NCI-H510A (cell line): ENCODE measurements at regions not wholly inside any gene's neighbourhood (a gene's known extent, or its start where the extent isn't known, plus 50 kb on each side); places are given as distances from the start of the nearest gene placed in this dataset.
"Not testable (repeated sequence)": the region's sequence is repeated elsewhere in the genome, so short reads cannot be mapped to it uniquely, and the experiment has no call there.

Experiments
- DNase-seq: peaks from one replicate; lab custom pipeline; 2025; lab: John Stamatoyannopoulos, UW

DNA sequence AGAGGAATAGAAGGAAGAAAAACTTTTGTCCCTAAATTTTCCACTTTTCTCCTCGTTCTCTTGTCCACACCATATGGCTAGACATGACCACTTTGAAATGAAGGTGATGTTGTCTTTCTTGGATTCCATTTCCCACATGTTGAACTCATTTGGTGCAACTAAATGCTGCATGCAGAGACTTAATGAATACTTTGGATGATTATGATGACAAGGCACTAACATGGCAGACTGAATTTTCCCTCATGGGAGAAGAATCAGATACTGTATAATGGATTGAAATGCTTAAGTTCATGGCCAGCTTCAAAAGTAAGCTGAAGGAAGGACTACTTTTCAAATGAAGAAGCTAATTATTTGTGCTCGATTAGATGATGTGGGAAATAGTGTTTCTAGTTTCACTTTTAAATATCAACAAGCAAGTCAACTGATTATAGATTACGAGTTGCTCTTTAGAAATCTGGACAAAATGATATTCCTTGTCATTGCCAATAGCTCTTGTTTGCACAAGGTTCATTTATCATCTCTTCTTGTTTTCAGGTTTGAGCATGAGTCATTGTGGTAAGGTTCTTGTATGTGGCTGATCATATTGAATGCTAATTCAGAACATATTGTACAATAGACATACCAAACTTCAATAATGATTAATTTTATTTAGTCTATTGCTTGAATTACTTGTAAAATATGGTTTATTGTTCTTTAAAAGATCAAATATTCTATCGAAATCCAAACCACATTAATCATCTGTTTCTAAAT lies 501.3 kb upstream of the FTMT start:
- DNase-seq = no peak

DNA sequence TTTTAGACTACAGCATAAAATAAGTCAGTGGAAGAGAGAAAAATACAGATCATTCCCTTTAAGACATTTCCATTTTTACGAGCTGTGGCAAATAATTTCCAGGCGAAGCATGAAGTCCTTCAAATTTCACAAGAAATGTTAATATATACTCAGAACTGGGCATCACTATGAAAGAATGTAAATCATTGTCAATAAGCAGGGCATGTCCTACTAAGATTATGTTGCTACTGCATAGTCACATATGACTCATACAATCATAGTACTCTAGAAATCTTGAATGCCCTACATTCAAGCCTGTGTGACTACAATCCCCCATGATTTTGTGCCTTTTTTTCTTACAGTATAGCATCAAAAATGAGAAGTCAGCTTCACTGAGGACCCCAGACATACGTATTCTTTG lies 485.2 kb upstream of the FTMT start:
- no peak for DNase-seq

DNA sequence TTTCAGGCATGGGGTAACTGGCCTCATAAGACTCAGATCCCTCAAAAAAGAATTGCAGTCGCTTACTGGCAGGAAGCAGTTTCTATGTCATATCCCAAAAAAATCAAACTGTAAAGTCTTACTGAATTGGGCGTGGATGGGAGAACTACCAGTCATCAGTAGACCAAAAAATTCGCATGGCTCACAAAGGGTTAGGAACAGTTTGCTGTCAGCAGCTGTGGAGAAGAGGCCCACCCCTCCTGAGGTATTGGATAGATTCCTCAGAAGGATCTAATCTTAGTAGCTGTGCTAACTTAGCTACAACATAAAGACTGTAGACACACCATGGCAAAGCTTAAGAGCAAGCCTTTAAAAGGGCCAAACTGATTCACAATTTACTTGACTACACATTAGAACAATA lies 478.3 kb upstream of the FTMT start:
- DNase-seq = no peak

DNA sequence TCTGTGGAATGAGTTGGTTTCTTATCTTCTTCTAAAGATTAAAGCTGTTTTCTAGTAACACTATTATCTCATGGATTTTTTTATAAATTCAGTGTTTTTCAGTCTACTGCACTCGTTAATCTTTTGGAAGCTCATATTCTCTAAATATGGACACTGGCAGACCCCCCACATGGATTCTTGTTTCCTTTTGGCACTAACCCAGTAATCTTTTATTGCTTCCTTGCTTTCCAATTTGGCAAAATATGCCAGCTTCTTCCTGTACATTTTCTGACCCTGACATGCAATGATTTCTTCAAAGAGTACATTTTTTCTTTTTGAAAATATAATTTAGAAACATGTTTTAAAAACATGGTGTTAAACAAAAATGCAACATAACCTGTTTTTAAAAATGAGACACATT lies 474.2 kb upstream of the FTMT start:
- DNase-seq = no peak

DNA sequence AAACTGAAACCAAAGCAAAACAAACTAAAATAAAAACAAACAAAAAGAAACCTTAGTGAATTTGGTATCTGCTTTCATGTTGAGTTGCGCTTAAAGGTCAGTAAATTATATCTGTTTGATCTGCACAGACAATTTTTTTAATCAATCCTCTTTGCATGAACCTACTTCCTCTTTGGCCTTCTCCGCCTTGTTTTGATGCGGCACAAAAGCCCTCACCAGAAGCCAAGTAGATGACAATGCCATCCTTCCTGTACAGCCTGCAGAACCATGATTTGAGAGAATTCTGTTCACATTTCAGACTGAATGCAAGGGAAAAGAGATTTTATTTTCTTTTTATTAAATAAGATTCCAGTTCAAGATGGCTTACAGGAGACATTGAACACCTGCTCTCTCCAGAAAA lies 473.6 kb upstream of the FTMT start:
- no peak for DNase-seq

DNA sequence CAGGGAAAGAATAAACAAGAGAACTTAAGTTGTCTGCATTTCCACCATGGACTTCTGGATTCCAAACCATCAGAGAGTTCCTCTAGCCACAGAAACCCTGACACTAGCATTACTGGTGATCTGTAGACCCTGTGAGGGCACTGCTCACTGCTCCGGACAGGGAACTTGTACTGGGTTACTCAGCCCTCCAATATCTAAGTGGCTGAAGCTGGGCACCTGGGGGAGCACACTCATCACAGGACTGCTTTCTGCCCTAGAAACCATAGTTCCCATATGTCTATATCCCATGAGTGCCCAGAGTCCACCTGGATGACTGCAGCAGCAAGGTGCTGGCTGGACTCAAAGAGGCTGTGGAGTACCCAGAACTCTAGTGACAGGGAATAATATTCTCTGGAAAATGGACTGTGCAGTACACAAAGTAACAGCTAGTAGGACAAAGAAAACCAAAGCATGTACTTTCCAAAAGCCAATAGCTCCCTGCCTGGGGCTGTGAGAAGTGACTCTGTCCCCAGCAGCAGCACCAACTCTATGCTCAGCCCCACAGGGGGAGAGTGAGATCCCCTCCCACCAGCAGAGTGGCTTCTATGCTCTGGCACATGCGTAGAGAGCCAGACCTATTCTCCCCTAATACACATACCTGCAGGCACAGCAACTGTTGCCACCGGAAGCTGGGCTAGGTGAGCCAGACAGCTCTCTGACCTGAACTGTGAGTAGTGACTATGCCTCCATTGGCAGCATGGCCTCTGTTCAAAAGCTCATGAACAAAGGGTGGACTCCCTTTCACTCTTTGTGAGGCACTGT lies 472.9 kb upstream of the FTMT start:
- no peak for DNase-seq

DNA sequence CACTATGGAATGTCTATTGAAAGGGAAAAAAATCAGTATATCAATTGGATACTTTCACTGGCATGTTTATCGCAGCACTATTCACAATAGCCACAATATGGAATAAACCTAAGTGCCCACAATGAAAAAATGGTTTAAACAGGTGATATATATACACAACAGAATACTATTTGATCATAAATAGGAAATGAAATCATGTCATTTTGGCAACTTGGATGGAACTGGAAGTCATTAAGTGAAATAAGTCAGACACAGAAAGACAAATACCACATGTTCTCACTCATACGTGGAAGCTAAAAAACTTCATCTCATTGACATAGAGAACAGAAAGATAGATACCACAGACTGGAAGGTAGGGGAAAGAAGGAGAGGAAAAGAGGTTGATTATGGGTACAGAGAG lies 471.6 kb upstream of the FTMT start:
- no peak for DNase-seq

DNA sequence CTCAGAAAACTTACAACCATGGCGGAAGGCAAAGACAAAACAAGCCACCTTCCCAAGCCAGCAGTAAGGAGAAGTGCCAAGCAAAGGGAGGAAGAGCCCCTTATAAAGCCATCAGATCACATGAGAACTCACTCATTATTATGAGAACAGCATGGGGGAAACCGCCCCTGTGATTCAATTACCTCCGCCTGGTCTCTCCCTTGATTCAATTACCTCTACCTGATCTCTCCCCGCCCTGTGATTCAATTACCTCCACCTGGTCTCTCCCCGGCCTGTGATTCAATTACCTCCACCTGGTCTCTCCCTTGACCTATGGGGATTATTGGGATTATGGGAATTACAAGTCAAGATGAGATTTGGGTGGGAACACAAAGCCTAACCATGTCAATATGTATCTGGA lies 467.3 kb upstream of the FTMT start:
- DNase-seq = no peak

DNA sequence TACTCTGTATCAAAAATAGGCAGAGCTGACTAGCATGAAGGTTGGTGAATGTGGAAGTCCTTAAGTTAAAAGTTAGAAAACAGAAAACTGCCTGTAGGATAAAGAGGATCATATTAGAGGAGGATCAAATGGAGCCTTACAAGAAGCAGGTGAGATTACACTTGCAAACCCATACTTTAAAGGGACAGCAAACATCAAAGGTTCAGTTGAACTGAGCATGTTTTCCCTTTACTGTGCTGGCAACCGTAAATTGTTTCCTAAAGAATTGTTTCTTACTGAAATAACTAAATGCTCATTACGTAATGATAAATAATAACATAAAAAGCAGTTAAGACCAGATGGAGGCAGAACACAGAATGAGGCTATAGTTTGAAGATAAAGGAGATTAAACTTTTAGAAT lies 465.3 kb upstream of the FTMT start:
- no peak for DNase-seq

DNA sequence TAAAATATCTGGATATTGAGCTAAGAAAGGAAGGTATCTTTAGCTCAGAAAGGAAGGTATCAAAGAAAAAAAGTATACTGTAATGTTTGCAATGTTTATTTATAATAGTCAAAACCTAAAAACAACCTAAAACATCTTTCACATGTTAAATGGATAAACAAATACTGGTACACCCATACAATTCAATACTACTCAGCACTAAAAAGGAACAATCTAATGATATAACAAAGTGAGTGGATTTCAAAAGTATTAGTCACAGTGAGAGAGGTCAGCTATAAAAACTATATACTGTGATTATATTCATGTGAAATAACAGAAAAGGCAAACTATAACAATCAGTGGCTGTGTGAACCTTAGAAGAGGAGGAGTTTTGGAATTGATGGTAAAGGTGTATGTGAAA lies 455.0 kb upstream of the FTMT start:
- DNase-seq = no peak

DNA sequence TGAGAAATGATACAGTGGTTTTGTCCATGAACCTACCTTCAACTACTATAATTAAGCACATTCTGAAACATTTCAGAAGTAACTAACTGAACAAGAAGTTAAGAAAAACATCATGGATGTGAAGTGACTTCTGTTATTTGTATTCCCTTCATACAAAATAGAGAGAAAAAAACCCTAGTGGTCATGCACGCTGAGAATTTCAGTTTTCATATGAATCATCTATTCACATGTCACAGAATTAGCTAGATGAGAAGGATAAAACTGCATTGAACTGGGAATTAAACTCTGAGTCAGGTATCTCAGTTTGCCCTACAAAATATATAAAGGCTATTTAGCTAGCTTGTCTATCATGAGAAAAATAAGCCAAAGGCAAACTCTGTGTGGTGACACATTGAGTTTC lies 451.8 kb upstream of the FTMT start:
- no peak for DNase-seq

DNA sequence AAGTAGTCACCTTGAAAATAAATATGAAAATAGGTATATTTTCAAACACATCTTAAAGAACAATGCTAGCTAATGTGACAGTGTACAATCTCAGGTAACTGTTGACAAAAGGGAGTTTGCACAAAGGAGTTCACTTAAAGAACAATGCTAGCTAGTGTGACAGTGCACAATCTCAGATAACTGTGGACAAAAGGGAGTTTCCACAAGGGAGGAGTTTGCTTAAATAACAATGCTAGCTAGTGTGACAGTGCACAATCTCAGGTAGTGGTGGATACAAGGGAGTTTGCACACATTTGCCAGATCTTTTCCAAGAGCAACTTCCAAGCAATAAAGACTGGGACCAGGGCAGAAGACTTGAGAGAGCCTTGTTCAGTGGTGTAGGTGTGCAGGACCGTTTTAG lies 442.9 kb upstream of the FTMT start:
- DNase-seq = no peak

DNA sequence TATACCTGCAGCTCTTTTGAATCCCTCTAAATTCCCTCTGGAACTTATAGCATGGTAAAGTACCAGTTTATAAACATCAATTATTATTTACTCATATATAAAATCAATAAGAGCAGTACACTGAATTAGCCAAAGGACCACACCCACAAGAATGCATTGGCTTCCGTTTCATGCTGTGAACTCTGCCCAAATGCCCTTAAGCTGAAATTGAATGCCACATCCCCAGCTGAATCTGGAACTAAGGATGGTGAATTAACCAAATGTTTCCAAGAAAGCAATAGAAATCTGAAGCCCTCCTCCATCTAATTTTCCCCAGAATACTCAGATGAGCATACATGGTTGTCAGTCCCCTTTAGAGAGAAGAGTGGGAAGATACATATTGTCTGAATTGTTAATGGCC lies 436.4 kb upstream of the FTMT start:
- no peak for DNase-seq

DNA sequence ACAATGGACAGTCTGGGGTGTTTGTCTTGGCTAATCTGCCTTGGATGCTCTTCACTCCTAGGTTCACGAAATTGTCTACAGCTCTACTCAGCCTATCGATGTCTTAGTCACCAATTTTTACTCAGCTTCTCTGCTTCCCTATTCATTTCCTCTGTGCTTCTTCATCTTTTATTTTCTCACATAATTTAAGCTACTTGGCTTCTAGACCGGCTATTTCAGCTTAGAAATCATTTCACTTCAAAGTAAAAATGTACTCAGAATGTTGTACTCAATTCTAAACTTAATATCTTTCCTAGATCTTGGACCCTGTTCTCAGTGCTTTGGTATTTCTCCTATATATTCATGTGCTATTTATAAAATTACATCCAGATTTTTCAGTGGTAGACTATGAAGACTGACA lies 430.0 kb upstream of the FTMT start:
- no peak for DNase-seq

DNA sequence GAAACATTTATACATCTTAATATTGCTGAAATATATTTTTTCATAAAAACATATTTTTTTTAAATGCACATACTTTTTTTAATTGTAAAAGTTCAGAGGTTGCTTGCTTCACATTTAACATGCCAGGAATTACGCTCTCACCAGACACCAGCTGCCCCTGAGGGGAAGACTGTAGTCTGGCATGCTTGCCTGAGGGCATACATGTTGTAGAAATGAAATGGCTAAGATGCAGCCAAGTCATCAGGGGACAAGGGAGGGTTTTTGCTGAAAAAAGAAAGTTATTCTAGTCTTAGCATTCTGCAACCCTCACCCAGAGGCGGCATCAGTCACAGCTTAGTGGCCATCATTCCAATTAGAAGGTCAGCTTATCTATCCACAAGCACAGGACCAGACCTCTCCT lies 426.7 kb upstream of the FTMT start:
- no peak for DNase-seq

DNA sequence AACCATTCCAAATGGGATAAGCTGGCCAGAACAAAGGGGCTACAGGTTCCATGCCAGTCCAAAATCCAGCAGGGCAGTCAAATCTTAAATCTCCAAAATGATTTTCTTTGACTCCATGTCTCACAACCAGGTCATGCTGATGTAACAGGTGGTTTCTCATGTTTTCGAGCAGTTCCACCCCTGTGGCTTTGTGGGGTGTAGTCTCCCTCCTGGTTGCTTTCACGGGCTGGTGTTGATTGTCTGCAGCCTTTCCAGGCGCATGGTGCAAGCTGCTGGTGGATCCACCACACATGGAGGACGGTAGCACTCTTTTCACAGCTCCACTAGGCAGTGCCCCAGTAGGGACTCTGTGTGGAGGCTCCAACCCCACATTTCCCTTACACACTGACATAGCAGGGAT lies 425.5 kb upstream of the FTMT start:
- no peak for DNase-seq

DNA sequence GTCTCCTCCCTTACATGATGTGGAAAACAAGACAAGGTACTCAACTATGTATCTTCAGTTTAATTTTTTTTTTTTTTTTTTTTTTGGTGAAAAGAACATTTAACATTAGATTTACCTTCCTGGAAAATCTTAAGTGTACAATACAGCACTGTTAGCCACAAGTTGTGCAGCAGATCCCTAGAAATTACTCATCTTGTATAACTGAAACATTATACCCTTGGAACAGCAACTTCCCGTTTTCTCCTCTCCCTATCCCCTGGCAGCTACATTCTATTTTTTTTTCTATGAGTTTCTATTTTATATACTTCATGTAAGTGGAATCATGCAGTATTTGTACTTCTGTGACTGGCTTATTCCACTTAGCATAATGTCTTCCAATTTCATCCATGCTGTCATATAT lies 421.9 kb upstream of the FTMT start:
- DNase-seq = no peak

DNA sequence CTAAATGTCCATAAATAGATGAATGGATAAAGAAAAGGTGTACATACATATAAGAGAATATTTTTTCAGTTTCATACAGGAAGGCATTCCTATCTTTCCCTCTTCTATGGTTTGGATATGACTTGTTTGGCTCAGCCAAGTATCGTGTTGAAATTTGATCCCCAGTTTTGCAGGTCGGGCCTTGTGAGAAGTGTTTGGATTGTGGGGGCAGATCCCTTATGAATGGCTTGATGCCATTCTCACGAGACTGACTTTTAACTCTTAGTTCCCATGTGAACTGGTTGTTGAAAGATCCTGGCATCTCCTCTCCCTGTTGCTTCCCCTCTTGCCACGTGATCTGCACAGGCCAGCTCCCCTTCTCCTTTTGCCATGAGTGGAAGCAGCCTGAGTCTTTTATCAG lies 421.1 kb upstream of the FTMT start:
- DNase-seq = peak; percentile 8

DNA sequence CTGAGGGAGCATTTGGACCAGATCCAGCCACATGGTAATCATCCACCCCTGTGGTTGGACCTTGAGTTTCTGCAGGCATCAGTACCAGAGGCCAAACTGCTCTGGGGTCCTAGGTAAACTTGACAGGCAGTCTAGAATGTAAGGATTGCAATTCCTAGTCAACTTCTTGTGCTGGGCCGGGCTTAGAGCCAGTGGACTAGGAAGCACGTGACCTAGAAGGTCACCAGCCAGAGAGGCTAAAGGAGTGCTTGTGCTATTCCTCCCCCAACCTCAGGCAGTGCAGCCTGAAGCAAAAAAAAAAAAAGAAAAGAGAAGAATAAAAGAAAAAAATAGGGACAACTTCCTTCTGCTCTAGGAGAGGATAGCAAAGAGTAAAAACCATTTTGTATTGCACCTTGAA lies 406.2 kb upstream of the FTMT start:
- no peak for DNase-seq

DNA sequence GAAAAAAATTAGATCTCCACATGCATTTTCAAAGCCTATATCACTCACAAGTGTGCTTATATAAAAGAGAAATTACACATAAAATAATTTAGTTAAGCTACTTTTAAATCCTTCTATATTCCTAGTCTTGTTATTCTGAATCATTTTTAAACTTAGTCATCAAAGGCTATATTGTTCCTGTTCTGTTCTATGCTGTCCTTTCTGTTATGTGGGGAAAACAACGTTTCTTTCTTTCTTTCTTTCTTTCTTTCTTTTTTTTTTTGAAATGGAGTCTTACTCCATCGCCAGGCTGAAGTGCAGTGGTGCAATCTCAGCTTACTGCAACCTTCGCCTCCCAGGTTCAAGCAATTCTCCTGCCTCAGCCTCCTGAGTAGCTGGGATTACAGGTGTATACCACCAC lies 389.2 kb upstream of the FTMT start:
- no peak for DNase-seq

DNA sequence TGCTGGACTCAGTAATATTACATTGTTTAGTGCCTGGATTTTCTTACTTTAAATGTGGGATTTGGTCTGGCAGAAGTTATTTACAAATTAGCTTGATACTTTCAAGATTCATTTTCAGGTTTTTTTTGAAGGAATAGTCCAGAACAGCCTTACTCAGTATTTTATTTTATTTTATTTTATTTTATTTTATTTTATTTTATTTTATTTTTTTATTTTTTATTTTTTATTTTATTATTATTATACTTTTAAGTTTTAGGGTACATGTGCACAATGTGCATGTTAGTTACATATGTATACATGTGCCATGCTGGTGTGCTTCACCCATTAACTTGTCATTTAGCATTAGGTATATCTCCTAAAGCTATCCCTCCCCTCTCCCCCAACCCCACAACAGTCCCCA lies 380.5 kb upstream of the FTMT start:
- not testable (repeated sequence) for DNase-seq

DNA sequence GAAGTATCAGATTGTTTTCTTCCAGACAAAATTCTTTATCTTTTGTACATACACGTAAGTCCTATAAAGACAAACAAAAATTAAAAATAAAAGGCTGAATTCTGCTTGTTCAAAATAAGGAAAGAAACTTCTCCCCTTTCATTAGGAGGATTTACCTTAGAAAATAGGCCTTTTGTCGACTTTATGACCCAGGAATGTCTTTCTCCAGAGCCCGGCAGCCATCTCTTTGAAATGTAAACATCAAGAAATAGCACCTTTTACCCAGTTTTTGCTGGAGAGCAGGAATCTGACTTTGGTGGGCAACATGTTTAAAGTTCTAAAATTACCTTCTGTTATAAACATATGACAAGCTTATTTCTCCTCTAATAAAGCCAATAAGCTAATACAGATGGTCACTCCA lies 373.0 kb upstream of the FTMT start:
- no peak for DNase-seq

DNA sequence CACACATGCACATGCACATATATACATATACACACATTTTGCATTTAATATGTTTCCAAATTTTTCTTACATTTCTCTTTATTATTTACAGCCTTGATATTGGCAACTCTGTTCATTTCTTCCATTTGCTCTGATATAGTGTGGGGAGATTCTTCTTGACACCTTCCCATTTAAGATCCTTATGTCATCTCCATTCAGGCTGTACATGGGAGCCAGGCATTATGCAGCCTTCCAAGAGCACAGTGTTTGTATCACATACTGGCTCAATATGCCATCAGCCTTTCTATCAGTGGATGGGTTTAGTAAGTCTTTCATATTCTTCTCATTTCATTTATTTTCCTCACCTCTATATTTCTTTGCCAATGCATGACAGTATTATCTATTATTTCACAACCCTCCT lies 372.3 kb upstream of the FTMT start:
- DNase-seq = no peak

DNA sequence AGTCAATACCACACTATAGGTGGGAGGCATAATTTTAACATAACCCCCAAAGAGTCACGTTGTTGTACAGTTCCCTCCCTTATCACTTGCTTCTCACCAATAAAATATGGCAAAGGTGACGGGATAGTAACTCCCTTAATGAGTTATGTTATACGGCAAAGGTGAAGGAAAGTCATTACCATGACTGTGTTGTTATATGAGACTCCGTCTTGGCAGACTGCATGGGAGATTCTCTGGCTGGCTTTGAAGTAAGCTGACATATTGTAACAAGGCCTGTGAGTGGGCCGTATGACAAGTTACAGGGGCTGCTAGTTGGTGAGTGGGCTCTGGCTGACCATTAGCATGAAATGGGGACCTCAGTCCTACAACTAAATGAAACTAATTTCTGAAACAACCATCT lies 366.4 kb upstream of the FTMT start:
- no peak for DNase-seq
